D721Med (cell line): ENCODE measurements at regions not wholly inside any gene's neighbourhood (a gene's known extent, or its start where the extent isn't known, plus 50 kb on each side); places are given as distances from the start of the nearest gene placed in this dataset.

Source experiments
- DNase-seq: peaks from one replicate; pipeline ENCODE4 v3.0.0; 2011; ENCODE audit warnings: low spot score; ENCODE audit not compliant: insufficient read length
- FAIRE-seq: peaks from 2 replicates; lab custom pipeline; 2011; peaks lifted over from hg19 to GRCh38; lab: Jason Lieb, UNC
- TF ChIP-seq, protein P1 (sequence below): IDR thresholded peaks from 2 replicates; pipeline ENCODE4 v1.5.1; 2012; ENCODE audit warnings: mild to moderate bottlenecking, control low read depth; ENCODE audit not compliant: insufficient read depth; ENCODE audit errors: missing control alignments

DNA sequence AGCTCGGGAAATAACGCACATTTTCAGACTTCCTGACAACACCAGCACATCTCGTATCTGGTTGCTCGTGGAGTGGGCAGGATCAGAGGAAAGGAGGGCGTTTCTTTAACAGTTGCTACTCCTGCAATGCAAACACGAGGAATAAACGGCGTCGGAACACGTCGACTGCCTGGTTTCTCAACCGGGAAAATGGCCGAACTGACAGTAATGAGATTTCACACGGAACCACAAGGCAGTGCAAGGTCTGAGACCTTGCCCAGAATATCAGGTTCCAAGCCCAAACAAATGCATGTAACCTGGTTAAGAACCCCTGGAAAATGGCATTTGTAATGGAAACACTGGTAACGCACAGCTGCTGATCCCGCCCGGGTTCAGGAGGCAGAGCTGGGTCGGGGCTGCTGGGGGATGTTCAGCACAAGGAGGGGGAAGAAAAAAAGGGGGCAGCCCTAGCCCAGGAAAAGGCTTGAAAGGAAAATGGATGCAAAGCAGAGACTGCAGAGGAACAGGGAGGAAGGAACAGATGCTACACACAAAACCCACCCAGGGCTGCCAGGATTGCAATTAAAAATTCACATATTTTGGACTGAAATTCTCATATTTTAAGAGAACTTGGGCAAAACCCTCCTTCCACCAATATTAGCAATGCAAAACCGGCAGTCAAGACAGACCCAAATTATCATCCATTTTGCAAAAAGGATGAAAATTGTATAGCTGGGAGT lies 61.6 kb upstream of the KLHL29 start:
- FAIRE-seq (no peak), DNase-seq (no peak)
- TF ChIP-seq, protein P1, sequence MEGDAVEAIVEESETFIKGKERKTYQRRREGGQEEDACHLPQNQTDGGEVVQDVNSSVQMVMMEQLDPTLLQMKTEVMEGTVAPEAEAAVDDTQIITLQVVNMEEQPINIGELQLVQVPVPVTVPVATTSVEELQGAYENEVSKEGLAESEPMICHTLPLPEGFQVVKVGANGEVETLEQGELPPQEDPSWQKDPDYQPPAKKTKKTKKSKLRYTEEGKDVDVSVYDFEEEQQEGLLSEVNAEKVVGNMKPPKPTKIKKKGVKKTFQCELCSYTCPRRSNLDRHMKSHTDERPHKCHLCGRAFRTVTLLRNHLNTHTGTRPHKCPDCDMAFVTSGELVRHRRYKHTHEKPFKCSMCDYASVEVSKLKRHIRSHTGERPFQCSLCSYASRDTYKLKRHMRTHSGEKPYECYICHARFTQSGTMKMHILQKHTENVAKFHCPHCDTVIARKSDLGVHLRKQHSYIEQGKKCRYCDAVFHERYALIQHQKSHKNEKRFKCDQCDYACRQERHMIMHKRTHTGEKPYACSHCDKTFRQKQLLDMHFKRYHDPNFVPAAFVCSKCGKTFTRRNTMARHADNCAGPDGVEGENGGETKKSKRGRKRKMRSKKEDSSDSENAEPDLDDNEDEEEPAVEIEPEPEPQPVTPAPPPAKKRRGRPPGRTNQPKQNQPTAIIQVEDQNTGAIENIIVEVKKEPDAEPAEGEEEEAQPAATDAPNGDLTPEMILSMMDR: no peak

DNA sequence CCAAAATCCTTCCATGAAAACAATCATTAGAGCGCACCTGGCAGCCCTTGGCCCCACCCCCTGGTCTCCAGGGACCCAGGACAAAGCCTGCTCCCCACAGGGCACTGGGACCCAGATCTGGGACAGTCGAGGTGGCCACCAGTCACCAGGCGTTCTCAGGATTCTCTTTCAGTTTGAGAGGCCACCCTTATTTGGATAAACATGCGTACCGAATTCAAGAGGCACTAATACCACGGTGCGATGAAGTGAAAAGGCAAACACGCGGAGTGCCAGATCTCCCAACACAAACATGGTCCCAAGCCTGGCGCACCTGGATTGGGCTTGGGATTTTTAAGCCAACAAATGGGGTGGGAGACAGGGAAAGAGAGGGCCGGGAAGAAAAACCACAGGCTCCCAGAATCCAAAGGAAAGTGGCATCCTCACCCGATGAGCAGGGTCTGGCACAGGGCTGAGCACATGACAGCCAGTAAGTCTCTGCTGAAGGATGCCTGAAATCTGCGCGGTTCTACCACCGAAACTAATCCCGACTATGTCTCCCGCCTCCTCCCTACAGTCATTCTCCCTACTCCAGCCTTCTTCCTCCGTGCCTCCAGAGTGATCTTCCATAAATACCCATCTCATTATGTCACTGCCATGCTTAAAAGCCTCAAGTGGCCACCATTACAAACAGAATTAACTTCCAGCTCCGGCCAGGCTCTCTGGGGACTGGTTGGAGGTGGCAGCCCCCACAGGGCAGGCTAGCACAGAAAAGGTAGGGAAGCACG lies 60.9 kb upstream of the KLHL29 start:
- DNase-seq (no peak), FAIRE-seq (no peak)
- TF ChIP-seq, protein P1: no peak

DNA sequence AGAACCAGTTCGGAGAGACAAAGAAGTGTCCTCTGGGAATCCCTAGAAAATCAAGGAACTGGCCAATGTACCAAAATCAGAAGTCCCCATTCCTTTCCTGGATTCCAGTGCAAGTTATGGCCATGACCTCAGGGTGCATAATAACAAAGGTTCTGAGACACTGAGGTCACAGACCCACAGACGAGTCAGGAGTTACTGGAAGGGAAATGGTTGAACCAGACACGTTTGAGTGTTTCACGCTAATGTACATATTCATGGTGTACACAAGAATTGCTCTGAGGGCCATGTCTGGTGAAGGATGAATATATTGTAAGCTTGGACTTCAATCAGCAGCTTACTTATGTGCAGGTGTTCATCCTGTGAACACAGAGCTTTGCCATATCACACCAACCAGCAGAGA lies 58.6 kb upstream of the KLHL29 start:
- TF ChIP-seq, protein P1: no peak
- DNase-seq: no peak
- FAIRE-seq: no peak

DNA sequence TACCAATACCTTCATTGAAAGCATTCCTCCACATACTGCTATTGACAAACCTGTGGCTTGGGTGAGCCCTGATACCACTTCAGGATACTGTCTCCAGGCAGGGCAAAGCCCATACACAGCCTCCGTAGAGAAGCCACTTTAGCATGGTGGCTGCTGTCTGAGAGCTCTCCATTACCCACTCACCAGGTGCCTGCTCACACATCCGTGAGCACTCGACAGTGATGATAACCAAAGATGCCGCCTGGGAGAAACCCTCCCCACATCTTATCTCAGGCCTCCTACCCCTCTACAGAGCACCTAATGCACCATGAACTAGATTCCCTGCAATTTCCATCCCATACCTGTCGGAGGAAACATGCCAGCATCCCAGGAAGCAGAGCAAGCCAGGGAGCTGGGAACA lies 57.6 kb upstream of the KLHL29 start:
- TF ChIP-seq, protein P1: no peak
- no peak for FAIRE-seq
- DNase-seq: no peak

DNA sequence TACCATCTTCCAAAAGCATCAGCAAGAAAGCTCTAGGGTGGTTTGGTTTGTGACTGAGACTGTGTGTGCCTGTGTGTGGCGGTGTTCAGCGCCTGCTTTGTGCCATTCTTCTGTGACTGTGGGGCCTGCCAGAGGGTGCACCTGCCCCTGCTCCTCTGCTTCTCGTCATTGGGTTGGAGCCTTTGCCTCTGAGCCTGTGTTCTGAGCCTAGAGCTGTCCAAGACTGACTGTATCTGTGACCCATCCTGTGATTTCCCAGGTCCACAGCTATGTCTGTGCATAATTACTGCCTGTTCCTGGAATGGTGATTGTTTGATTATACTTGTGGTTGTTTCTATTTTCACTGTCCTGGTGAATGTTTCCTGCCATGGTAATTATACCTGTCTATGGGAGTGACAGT lies 57.1 kb upstream of the KLHL29 start:
- DNase-seq (no peak), FAIRE-seq (no peak)
- TF ChIP-seq, protein P1: no peak

DNA sequence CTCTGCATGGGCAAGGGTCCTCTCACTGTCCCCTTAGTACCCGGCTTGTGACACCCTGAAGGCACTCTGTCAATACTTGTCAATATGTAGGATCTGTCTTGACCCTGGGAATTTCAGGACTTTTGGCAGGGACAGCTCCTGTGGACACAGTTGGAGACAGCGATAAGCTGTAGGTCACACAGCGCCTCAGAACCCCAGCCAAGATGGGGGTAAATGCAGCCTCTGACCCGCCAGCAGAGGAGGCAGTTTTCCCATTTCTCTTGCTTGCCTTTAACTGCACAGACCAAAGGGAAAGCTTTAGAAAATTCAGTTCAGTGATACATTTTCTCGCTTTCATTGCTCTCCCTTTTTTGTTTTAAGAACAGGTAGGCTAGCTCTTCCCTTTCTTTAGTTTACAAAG lies 54.8 kb upstream of the KLHL29 start:
- TF ChIP-seq, protein P1: peak; percentile 37
- FAIRE-seq (no peak), DNase-seq (no peak)
